Hematopoietic multipotent progenitor cell treated with erythropoietin and hydrocortisone succinate and interleukin-3 and kit ligand, for 6 days (in vitro differentiated cells): ENCODE measurements at regions not wholly inside any gene's neighbourhood (a gene's known extent, or its start where the extent isn't known, plus 50 kb on each side); places are given as distances from the start of the nearest gene placed in this dataset.

Experiments
- DNase-seq: peaks from one replicate; pipeline ENCODE4 v3.0.0-alpha.2; 2015

- DNase-seq: no peak
Measured at GRCh38 chr1:82707681-82708080, 906.9 kb downstream of the ADGRL2 start.

DNA sequence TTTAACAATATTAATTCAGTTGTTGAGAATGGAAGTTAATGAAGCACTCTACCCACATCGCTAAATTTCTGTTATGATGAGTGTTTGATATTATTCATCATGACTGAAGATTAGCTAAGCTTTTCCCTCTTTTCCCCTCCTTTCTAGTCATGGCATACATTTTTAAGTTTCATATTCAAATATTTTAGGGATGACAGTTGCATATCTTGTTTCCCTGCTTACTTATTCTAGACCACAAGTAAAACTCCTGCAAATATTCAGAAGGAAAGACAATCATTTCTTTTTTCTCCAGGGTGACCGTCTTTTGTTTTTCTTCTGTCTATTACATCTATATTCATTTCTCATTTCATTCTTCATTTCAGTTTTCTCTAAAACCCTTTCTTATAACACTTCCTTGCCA, 906.0 kb downstream of the ADGRL2 start:
- no peak for DNase-seq

GRCh38 chr1:82704966-82705365, 904.2 kb downstream of the ADGRL2 start:
- DNase-seq: no peak

DNA sequence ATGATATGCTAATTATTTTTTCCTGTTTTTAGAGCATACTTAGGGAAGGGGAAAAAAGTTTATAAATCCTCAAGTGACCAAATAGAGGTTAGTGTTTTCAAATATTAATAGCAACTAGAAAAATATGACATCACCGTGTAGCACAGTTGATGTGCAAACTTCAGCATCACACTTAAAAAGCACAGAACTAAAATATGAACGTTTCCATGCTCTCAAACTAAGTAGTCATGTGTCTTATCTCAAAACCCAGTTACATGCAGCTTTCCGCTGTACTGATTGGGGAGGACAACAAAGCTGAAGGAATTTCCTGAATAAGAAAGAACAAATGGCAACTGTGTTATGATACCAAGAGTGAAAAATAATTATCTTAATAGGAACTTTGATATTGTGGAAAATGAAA, 903.7 kb downstream of the ADGRL2 start:
- peak; percentile 41 for DNase-seq

- no peak for DNase-seq
Measured at GRCh38 chr1:82703951-82704350, 903.2 kb downstream of the ADGRL2 start.

DNA sequence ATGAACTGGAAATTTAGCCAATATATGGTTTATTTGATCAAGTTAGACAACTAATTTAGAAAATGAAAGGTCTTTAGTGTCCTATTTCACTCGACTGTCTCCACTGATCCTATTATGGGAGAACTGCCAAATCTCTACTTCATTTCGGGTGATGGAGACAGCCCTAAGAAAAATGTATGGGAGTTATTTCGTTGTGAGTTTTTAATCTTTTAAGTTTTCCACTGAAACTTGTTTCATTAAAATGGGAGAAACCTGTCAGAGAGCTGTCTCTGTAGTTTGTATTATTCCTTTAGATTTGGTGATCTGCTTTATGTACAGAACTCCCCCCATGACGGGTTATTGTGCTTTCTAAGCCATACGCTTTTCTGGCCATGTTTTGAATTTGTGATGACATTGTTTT, 899.7 kb downstream of the ADGRL2 start:
- no peak for DNase-seq

- no peak for DNase-seq
Measured at GRCh38 chr1:82697965-82698364, 897.2 kb downstream of the ADGRL2 start.

GRCh38 chr1:82695443-82695842, 894.7 kb downstream of the ADGRL2 start:
- no peak for DNase-seq

DNA sequence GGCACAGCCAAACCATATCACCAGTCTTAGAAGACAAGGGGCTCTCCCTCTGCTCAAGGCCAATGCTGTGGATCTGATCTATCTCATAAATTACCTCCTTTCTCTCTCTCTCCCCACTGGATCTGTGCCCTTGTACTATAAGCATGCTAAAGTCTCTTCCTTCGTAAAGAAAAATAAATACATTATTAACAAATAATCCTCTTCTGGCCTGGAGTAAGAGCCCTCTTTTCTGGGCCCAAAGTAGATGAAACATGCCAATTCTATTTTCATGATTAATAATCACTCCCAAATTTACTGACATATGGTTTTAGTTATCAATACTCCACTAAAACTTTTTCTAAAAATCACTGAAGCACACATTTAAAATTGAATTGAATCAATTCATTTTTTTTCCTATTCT, 889.7 kb downstream of the ADGRL2 start:
- no peak for DNase-seq

GRCh38 chr1:82689217-82689616, 888.5 kb downstream of the ADGRL2 start:
- no peak for DNase-seq

DNA sequence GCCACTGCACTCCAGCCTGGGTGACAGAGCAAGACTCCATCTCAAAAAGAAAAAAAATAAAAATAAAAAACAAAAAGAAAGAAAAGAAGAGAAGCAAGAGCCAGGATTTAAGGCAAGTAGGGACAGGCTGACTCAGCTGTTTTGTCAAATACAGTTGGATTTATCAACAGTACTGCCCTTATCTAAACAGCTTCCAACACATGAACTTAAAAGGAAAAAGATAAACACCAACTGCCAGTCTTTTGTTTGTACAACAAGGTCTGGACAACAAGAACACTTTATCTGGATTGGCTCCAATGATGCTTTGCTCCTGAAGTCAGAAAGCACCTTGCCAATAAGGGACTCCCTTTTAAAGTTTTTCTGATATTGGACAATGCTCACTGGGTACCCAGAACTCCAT, 886.0 kb downstream of the ADGRL2 start:
- DNase-seq: no peak

DNA sequence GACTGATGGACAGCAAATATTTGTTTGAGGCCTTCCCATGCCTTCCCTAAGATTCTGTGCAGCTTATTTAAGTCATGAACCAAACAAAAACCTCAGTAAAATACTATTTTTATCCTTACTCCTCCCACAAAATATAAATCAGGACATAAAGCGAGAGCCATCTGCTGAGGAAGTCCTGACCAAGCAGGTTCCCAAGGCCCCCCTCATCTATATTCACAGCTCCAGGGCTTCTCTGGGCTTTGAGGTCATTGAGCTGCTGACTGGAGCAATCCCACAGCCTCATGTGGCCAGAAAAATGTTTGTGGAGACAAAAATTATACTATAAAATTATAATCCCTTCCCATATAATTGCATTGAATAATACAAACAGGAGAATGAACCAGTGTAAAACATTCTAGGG, 846.2 kb downstream of the ADGRL2 start:
- no peak for DNase-seq

DNA sequence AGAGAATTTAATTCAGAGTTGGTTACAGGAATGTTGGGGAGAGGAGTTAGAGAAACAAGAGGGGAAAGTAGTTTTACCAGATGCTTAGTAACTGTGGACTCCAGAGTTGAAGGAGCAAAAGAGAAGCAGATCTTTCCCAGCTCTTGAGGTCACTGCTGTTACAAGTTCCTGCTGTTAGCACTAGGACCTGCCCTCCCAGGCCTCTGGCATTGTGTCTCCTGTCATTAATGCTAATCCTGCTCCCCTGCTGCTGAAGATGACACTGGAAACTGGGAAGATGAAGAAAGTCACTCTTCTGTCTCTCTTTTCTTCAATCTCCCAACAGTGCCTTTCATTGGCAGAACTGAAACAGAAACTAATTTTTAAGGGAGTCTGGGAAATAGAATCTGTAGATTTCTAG, 845.6 kb downstream of the ADGRL2 start:
- DNase-seq: no peak

DNA sequence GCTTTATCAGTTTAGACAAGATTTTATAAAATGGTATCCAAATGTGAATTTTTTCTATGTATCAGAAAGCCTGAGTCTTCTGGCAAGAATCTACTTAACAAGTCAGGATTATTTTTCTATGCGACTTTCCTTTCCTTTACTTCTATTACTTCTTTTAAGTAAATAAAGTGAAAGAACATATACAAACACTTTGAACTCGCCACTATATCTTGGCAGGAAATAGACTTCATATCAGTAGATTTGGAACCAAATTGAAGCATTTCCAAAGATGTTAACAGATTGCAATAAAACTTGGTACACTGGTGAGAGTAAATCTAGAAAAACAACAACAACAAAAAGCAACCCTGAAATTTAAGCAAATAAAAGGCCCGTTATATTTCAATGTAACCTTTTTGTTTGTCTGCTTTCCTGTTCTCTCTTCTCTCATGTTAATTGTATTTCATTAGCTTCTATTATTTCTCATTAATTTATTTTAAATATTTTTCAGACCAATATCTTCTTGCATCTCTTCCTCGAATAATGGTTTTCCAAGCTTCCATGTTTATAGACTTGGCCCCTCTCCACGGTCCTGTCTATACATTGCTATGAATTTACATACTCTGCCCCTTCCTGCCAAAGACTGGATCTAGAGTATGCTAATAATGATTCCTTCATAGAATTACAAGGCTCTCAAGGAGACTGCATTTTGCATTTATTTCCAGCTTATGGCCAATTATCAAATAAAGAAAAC, 843.6 kb downstream of the ADGRL2 start:
- DNase-seq: no peak

DNA sequence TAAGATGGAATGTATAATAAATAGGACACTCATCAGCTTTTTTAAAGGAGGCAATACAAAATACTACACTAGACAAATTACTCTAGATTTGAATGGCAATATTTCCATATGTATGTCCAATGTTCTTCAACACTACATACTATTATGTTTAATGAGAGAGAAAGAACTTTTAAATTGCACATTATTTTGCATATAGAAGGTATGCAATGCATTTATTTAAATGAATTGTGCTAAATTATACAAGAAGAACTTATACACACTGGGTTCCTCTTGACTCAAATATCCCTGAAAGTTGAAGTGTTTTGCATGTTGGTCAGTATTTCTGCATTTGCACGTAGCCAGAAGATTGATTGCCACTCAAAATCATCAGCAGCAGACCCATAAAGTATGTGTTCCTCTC, 839.6 kb downstream of the ADGRL2 start:
- no peak for DNase-seq

DNA sequence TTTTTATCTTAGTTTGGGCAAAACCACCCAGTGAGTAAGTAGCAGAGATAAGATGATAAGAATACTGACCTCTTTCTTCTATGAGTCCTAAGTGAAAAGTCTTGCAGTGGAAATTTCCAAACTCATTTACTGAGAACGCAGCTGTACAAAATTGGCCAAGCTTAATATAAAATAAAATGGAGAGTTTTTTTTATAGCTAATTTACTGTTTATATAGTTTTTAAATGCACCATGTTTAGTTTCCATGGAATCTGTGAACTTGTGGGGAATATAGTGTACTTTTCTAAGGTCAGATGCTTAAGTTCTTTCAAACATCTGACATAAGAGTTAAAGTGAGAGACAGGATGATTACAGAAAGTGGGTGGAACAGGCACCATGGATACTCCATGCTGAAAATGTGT, 833.5 kb downstream of the ADGRL2 start:
- DNase-seq: peak; percentile 15

DNA sequence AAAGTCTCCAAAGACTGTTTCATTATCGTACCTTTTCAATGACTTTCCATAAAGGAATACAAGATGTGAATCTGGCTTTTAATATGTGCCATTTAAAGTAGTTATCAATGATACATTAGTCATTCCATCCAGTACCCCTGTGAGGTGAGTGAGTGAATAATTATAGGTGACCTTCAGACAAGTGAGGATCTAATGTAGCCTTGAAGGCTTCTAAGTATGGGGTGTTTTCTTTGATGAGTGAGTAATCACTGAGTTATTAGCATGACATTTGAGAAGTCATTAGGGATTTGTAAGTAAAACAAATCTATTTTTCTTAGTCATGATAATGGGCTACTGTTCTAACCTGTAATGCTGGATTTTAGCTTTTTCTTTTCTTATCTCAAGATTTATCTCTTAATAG, 831.4 kb downstream of the ADGRL2 start:
- DNase-seq: no peak

- DNase-seq: no peak
Measured at GRCh38 chr1:82628887-82629286, 828.2 kb downstream of the ADGRL2 start.

GRCh38 chr1:82625537-82625936, 824.8 kb downstream of the ADGRL2 start:
- DNase-seq: no peak

DNA sequence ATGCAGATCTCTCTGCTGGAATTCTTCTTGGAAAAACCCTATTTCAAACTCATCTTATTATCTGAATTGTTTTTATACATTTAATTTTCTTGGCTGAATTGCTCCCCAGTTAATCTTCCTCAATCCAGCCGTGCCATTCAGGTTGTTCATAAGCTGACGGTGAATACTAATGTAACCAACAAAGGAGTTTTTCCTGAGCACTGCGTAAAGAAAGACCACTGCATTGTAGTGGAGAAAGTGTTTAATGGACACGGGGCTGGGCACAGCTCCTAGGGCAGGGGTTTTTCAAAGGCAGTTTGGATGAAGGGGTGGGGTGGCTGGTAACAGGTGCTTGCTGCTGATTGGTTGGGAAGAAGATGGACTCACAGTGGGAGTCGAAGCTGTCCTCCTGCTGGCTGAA, 820.3 kb downstream of the ADGRL2 start:
- no peak for DNase-seq

DNA sequence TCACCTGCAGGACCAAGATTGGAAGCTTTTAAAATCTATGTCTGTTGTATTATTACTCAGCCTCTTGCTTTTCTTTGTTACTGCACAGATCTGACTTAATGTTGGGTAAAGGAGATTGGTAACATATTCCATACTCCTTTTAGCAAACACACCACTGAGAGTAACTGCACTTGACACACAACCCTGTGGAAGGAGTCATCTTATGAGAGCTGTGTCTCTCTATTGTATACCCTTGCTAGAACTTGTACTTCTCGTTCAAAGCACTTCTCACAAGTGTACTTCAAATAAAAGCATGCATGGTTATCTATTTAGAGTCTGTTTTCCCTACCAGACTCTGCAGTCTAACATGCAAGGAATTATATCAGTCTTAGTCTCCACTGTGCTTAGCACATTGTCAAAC, 813.4 kb downstream of the ADGRL2 start:
- no peak for DNase-seq

- no peak for DNase-seq
Measured at GRCh38 chr1:82612986-82613385, 812.3 kb downstream of the ADGRL2 start.

GRCh38 chr1:82606546-82606945, 805.8 kb downstream of the ADGRL2 start:
- DNase-seq: no peak

- no peak for DNase-seq
Measured at GRCh38 chr1:82604524-82604923, 803.8 kb downstream of the ADGRL2 start.

- no peak for DNase-seq
Measured at GRCh38 chr1:82600314-82600713, 799.6 kb downstream of the ADGRL2 start.

DNA sequence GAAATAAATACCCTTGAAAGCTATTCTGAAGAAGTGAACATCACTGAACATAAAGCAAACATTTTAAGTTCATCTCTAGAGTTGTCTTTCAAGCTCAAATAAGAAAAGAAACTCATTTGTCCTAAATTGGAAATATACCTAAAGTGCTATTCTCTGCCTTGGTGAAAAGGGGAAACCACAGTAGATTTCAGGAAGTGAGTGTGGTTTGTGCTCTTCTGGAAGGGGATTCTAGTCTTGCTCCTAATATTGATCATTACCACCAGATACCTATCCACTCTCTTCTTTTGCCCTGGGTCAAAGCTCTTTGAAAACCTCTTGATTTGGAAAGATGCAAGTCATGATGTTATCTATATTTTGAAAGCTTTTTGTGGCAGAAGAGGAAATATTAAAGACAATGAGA, 798.1 kb downstream of the ADGRL2 start:
- peak; percentile 5 for DNase-seq
